ENCODE measurements at regions not wholly inside any gene's neighbourhood (a gene's known extent, or its start where the extent isn't known, plus 50 kb on each side); places are given as distances from the start of the nearest gene placed in this dataset.

DNA sequence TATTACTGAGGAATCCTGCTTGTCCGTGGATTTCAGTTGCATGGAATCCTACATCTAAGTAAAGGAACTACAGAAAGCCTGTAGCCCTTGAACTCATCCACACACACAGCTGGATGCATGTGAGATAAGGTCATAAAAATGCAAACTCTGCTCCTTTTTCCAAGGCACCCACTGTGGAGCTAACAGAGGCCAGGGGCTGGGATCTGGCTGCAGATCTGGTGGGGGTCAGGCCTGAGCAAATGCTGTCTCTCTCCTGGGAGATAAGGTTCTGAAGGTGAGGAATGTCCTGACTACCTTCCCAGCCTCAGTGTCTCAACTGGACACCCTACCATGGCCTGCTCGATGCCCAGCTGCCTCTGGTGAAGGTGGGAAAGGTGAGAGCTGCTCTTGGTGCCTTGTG is 321.5 kb downstream of the LRFN2 start:
- DNase-seq, result peak; percentile 17

DNA sequence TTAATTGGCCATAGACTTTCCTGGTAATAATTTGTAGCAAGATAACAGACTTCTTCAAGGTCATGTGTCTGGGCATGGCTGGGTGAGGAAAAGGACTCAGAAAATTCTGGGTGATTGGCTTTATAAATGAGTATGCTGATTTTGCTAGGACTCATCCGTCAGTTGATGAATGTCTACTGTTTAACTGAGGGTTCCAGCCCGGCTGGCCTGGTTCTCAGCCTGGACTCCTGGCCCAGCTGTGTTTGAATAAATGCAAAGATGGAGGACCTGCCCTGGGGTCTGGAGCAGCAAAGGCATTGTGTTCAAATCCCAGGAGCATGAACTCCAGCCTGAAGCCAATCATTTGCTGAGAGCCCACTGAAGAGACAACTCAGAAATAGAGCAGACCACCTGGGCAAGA is 323.2 kb downstream of the LRFN2 start:
- DNase-seq, result no peak

DNA sequence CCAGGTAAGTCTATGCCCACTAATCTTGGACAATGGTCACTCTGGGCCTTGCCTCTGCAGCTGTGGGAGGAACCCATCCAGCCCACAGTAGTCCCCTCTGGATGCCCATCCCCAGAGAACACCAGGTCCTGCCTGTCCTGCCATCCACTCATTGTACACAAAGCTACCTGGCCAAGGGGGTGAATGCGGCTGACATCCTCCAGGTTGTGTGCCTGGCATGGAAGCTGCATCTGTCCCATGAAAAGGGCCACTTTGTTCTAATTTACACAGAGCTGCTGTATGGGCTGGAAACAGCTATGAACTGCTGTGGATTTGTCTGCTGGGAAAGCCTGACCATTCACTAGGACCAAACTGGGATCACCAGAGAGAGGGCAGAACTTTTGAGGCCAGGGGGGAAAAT is 324.8 kb downstream of the LRFN2 start:
- DNase-seq, result no peak

DNA sequence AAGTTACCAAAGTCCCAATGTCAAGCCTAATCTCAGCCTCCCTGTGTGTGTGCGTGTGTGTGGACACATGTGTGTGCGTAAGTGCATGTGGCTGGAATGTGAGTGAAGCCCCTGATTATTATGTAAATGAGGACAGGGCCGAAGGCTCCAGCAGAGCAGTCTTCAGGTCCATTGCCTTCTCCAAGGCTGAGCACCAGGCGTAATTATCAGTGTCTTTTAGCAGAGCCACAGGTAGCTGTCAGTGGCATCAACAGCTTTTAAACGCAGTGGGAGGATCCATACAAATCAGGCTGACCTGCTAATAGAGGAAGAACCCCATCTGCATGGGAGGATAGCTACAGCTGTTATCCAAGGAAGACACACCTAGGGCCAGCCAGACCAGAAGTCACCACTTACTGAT is 324.3 kb upstream of the MOCS1 start:
- no peak for DNase-seq

DNA sequence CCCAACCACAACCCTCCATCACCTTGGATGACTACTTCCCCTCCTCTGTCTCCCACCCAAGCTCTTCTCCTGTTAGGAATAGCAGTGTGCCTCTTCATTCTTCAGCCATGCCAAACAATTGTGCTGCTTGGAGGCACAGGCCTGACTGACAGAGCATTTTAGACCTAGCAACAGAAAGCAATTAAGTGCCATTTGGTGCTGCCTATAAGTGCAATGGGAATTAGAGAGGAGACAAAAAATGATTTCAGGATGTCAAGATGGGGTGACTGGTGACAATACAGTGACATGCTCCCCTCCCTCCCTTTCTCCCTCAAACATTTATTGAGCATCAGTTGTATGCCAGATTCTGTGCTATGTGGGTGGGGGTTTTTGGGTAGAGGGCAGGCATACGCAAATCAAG is 322.6 kb upstream of the MOCS1 start:
- no peak for DNase-seq

DNA sequence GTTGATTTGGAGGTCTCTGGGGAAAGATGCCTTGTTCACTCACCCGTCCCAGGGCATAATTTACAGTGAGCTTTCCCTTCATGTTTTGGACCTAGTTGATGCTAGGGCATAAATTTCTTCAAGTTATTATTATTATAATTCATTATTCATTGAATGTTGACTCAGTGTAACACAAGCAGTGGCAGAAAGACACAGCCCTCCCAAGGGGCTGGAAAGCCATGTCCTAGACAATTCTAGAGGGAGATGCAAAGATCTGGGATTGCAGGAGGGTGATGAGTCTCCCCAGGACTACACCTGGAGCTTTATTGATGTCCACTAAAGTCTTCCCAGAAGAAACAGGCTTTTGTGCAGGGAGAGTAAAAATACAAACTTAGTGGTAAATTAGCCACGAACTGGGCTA is 322.0 kb upstream of the MOCS1 start:
- DNase-seq, result no peak

DNA sequence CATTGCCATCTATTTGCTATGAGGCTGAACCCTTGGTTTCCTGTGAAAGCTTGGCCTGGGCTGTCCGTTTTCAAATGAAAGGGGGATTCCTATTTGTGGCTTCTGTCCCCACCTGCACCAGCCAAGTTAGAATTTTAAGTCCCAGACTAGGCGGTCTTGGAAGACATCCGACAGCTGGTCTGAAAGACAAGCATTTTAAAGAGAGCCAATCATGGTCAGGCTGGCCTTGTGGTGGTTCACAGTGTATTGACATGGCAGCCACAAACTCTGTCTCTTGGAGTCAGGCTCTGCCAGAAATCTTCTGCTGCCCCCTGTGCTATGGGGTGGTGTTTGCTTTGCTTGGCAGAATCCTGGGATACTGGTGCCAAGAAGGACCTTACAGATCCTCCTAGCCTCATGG is 319.2 kb upstream of the MOCS1 start:
- DNase-seq, result no peak

DNA sequence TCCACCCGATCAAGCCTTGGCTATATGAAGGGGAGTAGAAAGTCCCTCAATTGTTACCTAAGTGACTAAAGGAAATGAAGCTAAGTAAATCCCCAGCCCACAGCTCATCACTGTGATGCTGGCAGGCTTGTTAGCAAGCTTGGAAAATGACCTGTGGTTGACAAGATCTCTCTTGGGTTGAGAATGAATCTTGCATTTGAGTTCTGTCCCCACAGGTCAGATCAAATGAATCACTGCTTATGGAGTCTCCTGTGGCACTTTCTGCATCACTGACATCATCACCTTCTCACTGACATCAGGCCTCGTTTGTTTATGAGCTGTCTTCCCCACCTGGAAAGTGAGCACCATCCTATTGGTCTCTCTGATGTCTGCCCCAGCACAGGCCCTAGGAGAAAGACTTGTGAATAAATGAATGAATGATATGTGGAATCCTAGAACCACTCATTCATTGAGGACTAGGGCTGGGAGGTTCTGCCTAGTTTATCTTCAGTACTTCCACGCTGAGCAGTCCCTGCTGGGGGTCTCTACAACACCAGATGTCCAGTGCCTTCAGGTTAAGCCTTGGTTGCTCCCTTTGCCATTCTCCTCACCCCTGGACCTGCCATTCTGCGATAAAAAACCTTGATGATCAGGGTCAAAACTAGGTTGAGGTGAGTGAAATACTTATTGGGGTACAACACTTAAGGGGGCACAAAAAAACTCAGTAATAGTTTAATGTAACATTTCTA is 318.4 kb upstream of the MOCS1 start:
- DNase-seq, result no peak

DNA sequence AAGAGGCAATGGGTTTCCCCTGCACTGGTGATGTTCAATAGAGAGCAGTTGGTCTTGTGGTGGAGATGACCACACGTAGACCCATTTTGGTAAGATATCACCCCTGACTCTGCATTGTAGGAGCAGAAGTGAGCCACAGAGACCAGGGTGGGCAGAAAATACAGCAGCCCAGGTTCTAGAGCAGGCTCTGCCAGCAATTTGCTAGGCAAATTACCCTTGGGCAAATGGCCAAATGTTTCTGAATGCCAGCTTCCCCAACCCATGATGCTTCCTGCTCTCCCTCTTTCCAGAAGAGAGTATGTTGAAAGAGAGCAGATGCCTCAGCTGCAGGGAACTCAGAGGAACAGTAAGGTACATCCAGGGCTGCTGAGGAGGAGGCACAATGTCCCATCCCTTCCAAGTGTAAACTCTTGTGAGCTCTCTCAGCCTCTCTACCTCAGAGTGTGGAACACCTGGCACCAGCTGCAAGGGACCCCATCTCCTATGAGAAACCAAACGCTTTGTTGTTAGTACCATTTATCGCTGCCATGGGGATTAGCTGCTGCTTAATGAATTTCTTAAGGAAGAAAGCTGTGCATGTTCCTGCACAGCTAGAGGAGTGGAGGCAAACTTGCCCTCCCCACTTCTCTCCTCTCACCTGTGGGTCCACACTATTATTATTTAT is 317.5 kb upstream of the MOCS1 start:
- peak; percentile 80 for DNase-seq

DNA sequence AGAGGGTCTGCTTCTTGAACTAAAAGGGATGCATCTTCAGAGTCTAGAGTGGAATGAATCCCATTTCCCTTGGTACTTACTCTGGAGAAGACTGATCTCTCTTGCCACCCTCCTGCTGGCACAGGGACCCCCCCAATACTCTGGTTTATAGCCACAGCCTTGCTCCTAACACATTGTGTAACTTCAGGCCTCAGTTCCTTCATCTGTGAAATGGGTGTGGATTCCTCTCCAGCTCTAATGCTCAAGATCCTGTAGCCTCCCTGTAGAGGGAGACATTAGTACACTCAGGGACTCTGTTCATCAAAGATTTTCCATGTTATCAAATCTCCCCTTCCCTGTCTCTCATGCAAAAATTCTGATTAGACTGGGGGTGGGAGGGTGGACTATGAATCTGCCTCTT is 315.7 kb upstream of the MOCS1 start:
- no peak for DNase-seq

DNA sequence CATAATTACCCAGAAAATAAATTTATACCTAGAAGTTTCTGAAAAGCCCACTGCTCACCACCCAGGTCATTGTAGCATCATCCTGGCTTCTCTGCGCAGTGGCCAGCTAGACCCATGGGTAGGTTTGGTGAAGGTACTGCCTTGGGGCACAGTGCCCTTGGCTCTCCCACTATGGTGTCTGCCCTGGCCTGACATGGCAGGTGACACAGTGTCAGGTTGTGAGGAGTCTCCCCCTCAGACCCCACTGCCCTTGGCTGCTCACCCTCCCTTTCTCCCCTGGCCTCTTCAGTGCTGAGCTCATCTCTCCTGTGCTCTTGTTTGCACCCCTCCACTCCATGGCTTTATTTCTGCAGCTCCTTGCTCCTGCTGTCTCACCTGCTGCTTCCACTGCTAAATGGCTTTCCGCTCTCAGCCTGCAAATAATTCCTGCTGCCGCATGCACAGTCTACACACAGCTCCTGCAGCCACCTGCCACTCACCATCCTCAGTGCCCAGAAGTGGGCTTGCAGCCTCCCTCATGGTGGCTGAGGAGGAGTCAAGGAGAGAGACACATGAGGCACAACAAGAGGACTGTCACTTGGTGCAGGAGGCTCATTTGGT is 313.4 kb upstream of the MOCS1 start:
- DNase-seq, result no peak

DNA sequence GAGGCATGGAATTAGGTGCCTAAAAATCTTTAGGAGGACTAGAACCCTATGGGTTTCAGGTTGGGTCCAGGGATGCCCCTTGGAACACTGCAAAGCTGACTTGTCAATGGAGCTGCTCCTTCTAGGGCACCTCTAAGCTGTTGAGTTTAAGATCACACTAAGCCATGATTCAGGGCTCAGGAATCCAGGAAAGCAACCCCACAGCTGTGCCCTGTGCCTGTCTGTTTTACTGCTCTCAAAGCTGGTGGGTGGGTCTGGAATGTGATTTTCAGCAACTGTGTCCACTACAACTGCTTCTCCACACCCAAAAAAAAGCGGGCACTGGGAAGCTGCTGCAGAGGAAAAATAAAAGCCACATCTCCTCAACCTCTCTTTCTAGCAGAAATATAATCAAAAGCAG is 310.4 kb upstream of the MOCS1 start:
- no peak for DNase-seq

DNA sequence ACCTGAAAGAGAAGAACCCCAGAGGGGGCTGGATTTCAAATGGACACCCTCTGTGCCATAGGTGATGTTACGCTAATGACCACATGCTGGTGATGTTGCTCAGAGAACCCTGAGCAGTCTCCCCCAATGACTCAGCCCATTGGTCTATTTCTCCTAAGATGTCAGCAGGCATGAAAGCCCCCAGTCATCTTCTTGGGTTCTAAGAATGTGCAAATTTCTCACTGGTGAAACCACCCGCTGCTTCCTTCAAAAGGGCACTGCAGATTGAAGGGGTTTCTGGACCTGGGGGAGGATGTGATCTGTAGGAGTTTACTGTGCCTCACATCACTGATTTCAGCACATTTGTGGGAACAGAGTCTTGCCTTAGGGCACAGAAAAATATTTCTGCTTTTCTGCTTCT is 298.4 kb upstream of the MOCS1 start:
- DNase-seq, result no peak

DNA sequence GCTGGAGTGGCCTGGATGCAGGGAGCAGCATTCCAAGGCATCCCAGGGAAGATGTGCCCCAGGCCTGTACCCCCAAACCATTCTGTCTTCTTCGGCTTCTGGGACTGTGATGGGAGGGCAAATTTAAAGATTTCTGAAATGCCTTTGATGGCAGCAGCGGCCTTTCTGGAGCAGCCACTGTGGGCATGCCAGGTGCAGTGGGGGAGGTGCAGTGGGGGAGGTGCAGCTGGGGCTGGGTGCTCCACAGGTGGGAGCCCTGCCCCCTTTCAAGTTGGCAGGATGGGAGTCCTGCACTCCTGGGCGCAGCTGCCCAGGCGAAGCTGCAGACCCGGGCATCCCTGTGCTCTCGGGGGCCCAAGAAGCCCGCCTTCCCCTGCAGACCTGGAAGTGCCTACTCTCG is 293.5 kb upstream of the MOCS1 start:
- no peak for DNase-seq

DNA sequence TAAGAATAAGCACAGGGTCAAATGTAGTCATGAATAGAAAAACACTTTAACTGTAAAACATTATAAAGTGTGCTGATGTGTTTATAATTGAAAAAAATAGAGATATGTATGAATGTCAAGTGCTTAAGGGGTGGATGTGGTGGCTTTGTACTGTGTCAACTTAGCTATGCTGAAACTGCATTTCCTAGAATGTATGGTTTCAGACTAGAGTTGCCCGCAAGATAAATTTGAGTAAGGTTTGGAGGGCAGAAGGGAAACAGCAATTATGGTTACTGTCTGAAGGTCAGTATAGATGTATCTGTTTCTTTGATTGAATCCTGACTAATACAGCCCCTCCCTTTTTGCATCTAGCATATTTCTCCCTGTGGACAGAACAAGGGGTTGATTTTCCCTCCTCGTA is 288.1 kb upstream of the MOCS1 start:
- no peak for DNase-seq

DNA sequence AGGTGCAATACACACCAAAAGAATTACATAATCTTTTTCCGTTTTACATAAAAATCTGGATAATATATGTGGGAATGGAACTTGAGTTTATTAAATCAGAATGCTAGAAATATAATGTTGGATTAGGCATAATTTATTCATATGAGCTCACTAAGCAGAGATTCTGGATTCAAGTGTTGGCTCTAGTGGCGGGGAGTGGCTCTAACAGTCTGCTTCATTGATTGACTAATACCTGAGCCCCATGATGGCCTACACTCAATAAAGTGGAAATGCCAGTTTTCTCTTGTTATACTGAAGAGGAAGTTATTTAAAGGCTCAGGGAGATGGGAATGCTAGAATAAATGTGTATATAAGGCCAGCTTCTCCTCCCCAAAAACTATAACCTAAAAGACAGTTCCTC is 285.5 kb upstream of the MOCS1 start:
- no peak for DNase-seq

DNA sequence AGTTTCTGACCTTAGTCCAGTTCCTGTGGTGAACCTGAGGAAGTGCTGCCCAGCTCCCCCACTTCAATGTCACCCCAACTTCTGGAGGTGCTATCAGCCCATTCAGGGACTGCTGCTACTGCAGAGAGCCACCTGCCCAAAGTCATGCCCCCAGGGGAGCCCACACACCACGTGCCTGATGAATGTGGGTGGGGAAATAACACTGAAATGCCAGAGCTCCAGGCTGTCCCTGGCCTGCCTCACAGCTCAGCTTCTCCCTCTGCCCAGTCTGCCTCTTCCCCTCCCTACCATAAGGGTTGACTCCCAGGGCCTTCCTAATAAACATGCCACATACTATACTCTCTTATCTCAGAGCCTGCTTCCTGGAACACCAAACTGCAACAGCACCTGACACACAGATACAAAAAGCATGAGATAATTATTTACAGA is 276.4 kb upstream of the MOCS1 start:
- DNase-seq, result no peak

DNA sequence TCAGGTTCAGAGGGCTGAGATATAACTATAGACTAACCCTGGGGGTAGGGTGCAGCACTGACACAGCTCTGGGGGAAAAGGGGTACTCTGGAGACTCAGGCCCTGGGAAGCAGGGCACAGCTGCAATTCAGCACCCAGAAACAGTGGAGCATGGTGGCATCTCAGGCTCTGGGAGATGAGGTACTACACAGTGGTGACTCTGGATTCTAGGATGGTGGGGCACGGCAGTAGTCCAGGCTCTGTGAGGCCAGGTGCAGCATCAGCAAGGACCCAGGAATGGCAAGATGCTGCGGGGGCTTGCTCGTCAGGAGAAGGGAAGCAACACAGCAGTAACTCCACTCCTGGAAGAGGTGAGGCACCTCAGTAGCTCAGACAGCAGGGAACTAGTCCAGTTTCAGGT is 271.5 kb upstream of the MOCS1 start:
- no peak for DNase-seq

DNA sequence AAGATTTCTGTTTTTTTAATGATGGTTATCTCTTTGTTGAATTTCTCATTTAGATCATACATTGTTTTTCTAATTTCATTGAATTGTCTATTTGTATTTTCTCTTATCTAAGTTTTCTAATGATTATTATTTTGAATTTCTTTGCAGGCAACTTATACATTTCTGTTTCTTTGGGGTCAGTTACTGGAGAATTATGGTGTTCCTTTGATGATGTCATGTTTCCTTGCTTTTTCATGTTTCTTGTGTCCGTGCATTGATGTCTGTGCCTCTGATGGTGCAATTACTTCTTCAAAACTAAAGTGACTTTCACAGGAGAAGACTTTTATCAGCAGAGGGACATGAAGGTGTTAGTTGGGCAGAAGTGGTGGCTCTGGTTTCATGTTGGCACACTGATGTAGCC is 270.7 kb upstream of the MOCS1 start:
- DNase-seq, result no peak

DNA sequence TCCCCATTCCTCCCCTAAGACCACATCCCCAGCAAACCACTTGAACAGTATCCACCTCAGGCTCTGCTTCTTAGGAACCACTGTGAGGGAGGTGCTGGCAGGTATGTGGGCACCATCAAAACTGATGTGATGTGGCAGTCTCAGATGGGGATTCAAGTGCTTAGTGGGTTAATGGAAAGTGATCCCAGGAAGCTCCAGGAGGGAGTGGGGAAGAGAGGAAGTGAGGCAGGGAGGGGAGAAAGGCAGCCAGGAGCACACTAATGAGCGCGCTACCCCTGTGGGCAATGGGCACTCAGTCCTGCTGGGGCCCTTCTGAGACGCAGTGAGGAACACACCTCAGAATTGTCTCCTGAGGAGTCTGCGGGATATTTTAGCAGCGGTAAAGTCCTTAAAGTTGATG is 263.1 kb upstream of the MOCS1 start:
- DNase-seq, result no peak

DNA sequence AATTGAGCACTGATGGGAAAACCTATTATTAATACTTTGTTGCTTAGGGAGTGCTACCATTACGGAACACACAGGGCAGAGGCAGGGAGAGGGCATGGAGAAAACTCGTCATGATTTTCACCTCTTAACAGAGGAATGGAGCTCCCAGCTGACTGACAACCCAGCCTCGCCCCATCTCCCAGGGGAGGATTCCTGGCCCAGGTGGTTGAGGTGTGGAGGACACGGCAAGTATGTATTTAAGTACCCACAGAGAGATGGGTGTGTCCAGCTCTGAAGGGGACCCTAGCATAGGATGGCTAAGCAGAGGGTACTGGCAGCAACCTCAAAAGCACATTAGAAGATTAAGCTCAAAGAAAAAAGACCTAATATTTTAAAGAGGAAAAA is 261.9 kb upstream of the MOCS1 start:
- DNase-seq, result no peak

DNA sequence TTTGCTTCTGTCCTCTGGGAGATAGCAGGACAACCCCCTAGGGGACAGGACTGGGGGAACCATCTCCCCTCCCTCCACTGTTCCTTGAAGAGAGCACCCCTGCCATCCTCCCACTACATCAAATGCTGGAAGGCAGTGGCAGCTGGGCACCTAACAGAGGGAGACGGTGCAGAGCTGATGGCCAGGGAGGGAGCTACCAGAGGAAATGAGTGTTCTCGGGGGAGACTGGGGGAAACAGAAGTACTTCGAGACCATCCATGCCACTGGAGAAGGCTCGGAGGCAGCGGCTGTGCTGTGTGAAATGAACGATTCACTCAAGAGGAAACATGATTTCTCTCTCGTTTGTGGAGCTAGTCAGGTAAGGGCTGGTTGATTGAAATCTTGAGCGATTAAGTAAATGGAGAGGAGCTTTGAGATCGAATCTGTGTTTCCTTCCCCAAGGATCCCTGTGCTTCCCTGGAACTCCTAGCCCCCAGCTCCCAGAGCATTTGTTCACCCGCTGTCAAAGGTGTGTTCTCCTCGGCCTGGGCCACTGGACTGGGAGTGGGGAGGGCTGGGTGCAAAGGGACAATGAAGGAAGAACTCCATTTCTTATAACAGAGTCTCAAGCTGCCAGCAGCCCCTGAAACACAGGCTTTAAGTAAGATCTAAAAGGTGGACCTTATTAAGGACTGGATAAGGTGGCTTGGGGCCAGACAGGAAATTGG is 261.3 kb upstream of the MOCS1 start:
- no peak for DNase-seq

DNA sequence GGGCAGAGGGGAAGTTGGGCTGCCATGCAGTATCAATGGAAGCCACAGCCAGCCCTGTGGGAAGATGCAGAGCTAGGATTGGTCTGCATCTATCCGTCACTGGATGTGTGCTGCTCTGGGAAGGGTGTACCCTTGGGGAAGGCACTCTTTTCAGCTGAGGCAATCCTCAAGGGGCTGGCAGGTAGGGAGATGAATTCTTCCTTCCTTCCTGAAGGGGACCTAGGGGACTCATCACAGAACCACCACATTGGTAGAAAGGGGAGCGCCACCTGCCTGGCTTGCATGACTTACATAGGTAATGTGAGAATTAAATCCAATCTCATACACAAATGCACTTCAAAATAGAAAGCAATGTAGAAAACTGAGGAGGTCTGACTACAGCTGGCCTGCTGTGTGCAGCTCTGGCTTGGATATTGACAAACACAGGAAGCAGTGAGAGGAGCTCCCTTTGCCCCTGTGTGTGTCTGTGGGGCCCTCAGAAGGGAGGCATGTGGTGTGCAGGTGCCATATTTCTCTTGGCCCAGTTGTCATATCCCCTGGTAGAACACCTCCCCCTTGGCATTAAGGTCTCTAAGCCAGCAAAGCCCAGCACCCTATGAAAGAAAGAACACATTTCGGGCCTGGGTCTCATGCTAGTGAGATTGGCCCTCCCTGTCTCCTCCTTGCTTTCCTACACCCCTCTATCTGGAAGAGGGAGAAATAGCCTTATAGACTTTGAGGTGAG is 260.3 kb upstream of the MOCS1 start:
- no peak for DNase-seq
